ENCODE measurements at regions not wholly inside any gene's neighbourhood (a gene's known extent, or its start where the extent isn't known, plus 50 kb on each side); places are given as distances from the start of the nearest gene placed in this dataset.

DNA sequence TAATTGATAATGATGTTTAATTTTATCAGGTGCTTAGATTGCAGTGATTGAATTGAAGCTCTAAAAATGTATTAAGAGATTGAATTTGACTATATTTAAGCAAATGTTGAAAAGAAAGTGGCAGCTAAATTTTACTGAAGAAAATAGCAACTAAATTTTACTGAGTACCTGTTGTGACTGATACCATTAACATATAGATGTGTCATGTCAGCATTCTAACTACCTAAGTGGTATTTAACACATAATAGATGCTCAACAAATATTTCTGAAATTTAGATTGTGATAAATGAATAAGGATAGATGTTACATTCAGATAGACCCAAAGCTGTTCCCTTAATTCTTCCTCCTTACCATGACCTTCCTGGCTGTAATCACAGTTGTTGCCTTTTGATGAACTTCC lies 350.9 kb upstream of the VWC2 start:
- TF ChIP-seq, protein P1, sequence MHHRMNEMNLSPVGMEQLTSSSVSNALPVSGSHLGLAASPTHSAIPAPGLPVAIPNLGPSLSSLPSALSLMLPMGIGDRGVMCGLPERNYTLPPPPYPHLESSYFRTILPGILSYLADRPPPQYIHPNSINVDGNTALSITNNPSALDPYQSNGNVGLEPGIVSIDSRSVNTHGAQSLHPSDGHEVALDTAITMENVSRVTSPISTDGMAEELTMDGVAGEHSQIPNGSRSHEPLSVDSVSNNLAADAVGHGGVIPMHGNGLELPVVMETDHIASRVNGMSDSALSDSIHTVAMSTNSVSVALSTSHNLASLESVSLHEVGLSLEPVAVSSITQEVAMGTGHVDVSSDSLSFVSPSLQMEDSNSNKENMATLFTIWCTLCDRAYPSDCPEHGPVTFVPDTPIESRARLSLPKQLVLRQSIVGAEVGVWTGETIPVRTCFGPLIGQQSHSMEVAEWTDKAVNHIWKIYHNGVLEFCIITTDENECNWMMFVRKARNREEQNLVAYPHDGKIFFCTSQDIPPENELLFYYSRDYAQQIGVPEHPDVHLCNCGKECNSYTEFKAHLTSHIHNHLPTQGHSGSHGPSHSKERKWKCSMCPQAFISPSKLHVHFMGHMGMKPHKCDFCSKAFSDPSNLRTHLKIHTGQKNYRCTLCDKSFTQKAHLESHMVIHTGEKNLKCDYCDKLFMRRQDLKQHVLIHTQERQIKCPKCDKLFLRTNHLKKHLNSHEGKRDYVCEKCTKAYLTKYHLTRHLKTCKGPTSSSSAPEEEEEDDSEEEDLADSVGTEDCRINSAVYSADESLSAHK (tag by site-specific recombination; IDR thresholded peaks at IDR 0.05) = no peak
- TF ChIP-seq ZNF707 (tag by site-specific recombination; IDR thresholded peaks at IDR 0.05) (no peak), ZNF133 (tag by site-specific recombination; IDR thresholded peaks at IDR 0.05) (no peak), ZNF302 (tag by site-specific recombination; IDR thresholded peaks at IDR 0.05; ENCODE audit: low read depth) (no peak), ZNF76 (tag by site-specific recombination; IDR thresholded peaks at IDR 0.05; ENCODE audit: borderline replicate concordance, low read depth) (no peak), ZNF426 (tag by site-specific recombination; IDR thresholded peaks at IDR 0.05) (no peak), ZBTB17 (tag by site-specific recombination; IDR thresholded peaks at IDR 0.05) (no peak), ZNF155 (tag by site-specific recombination; IDR thresholded peaks at IDR 0.05) (no peak), ZNF112 (tag by site-specific recombination; IDR thresholded peaks at IDR 0.05) (no peak), PRDM1 (tag by site-specific recombination; IDR thresholded peaks at IDR 0.05) (no peak), HOXC10 (CRISPR knock-in tag; IDR thresholded peaks at IDR 0.05) (no peak), ZNF354C (tag by site-specific recombination; IDR thresholded peaks at IDR 0.05; ENCODE audit: borderline replicate concordance, low read depth) (no peak), ZNF792 (tag by site-specific recombination; IDR thresholded peaks at IDR 0.05) (no peak), ZNF10 (tag by site-specific recombination; IDR thresholded peaks at IDR 0.05) (no peak), GLI2 (tag by site-specific recombination; IDR thresholded peaks at IDR 0.05; ENCODE audit: borderline replicate concordance, low read depth) (no peak), ZNF530 (tag by site-specific recombination; IDR thresholded peaks at IDR 0.05; ENCODE audit: low read depth) (no peak), ZNF416 (tag by site-specific recombination; IDR thresholded peaks at IDR 0.05) (no peak)
- ChIA-PET POLR2A (no interaction called here), CTCF (no interaction called here)
- Histone ChIP-seq H3K9me3 (ENCODE audit: control insufficient read depth, insufficient read depth, low read depth, low read length) (no peaks in the 10 kb centered on the region), H3K27ac (ENCODE audit: extremely low read depth, low read depth, low read length) (no peak overlapping the region), H3K36me3 (ENCODE audit: control insufficient read depth in 2 of 2, insufficient read depth in 1 of 2, low read length in 2 of 2) (no peaks in the 10 kb centered on the region), H3K4me3 (ENCODE audit: low read depth, low read length) (no peak overlapping the region), H3K4me1 (ENCODE audit: control insufficient read depth, insufficient read depth, low read length) (no peaks in the 10 kb centered on the region)

DNA sequence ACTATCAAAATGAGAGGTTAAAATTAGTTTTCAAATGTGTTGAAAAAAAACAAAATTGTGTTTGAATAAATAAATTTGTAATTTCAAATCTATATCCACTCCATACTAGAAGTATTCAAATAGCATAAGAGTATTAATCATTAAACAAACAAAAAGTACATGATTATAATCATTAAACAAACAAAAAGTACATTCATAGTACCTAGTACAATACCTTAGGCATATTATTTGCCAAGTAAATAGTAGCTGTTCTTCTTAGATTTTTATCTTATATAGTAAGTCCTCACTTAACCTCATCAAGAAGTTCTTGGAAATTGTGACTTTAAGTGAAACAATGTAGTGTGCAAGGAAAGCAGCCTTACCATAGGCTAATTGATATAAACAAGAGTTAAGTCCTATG lies 349.3 kb upstream of the VWC2 start:
- no peaks in the 10 kb centered on the region for H3K4me1 ChIP-seq (ENCODE audit: control insufficient read depth, insufficient read depth, low read length)
- CTCF ChIA-PET = no interaction called here

More for the DNA sequence above, 349.3 kb upstream of the VWC2 start:
- Histone ChIP-seq H3K4me3 (ENCODE audit: low read depth, low read length) (no peak overlapping the region), H3K36me3 (ENCODE audit: control insufficient read depth in 2 of 2, insufficient read depth in 1 of 2, low read length in 2 of 2) (no peaks in the 10 kb centered on the region), H3K9me3 (ENCODE audit: control insufficient read depth, insufficient read depth, low read depth, low read length) (no peaks in the 10 kb centered on the region), H3K27ac (ENCODE audit: extremely low read depth, low read depth, low read length) (no peak overlapping the region)
- POLR2A ChIA-PET = no interaction called here
- TF ChIP-seq GFI1B (tag by site-specific recombination; IDR thresholded peaks at IDR 0.05) (no peak), ZNF776 (tag by site-specific recombination; IDR thresholded peaks at IDR 0.05; ENCODE audit: borderline replicate concordance) (no peak), ZNF792 (tag by site-specific recombination; IDR thresholded peaks at IDR 0.05) (no peak), ZNF266 (tag by site-specific recombination; IDR thresholded peaks at IDR 0.05; ENCODE audit: low read depth) (no peak), ZNF549 (tag by site-specific recombination; IDR thresholded peaks at IDR 0.05) (no peak), ZNF174 (tag by site-specific recombination; IDR thresholded peaks at IDR 0.05) (no peak), ZFHX2 (tag by site-specific recombination; conservative IDR thresholded peaks at IDR 0.05) (no peak), ZNF239 (tag by site-specific recombination; IDR thresholded peaks at IDR 0.05) (no peak), ZNF140 (tag by site-specific recombination; IDR thresholded peaks at IDR 0.05) (no peak), ZNF624 (tag by site-specific recombination; IDR thresholded peaks at IDR 0.05) (no peak)
- TF ChIP-seq, protein P2, sequence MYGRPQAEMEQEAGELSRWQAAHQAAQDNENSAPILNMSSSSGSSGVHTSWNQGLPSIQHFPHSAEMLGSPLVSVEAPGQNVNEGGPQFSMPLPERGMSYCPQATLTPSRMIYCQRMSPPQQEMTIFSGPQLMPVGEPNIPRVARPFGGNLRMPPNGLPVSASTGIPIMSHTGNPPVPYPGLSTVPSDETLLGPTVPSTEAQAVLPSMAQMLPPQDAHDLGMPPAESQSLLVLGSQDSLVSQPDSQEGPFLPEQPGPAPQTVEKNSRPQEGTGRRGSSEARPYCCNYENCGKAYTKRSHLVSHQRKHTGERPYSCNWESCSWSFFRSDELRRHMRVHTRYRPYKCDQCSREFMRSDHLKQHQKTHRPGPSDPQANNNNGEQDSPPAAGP (tag by site-specific recombination; IDR thresholded peaks at IDR 0.05) = no peak

Data from HEK293 (cell line).